ENCODE measurements at regions not wholly inside any gene's neighbourhood (a gene's known extent, or its start where the extent isn't known, plus 50 kb on each side); places are given as distances from the start of the nearest gene placed in this dataset.

DNA sequence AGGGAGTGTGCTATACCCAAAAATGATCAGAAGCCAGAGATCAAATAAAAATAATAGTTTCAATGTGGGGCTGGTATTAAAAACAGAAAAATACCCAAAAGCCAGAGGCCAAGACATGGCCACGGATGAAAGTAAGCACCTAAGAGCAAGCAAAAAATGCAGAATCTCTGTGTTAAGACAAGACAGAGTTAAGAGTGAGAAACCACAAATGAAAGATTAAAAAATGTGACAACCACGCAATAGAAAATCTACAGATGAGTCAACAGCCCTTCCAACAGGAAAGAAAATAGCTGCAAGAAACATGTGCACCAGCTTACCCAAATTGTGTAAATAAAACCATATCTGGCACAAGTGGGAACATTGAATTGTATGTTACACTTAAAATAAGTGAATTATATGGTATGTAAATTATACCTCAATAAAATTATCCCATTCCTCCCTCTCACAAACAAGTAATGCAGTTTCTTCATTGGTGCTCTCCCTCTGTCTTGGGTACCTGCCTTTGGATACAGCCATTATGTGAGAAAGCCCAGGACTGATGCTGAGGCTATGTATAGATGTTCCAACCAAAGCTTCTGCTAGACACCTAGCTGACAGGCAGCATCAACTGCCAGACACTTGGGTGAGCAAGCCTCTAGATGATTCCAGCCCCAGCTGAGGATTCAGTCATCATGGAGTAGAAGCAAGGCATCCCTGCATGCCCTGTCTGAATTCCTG, 55.3 kb upstream of the UFL1 start:
- no peak overlapping the region for H3K23ac ChIP-seq (ENCODE audit: insufficient read length)
- H3K27me3 ChIP-seq (replicated peaks in 1 of 4; ENCODE audit: control insufficient read depth in 3 of 4, extremely low read depth in 1 of 4, insufficient read depth in 3 of 4, low read length in 3 of 4), result no peaks in the 10 kb centered on the region
- no peaks in the 10 kb centered on the region for H4K20me1 ChIP-seq (replicated peaks in 1 of 2; ENCODE audit: control insufficient read depth in 1 of 2, insufficient read depth in 2 of 2, low read length in 2 of 2)
- no peak overlapping the region for H4K8ac ChIP-seq (ENCODE audit: extremely low read depth, insufficient read depth, low read length)
- no peaks in the 10 kb centered on the region for H3K36me3 ChIP-seq (ENCODE audit: control insufficient read depth in 2 of 4, insufficient read depth in 4 of 4, low read length in 3 of 4)
- no peak overlapping the region for H3K14ac ChIP-seq (ENCODE audit: insufficient read length)
- H3K23me2 ChIP-seq (ENCODE audit: low read depth, low read length), result peaks cover 2% of the 10 kb centered on the region
- H3K4me1 ChIP-seq (replicated peaks in 1 of 4; ENCODE audit: control insufficient read depth in 3 of 4, insufficient read depth in 4 of 4, low read length in 3 of 4), result no peaks in the 10 kb centered on the region
- H3K9ac ChIP-seq (replicated peaks in 1 of 4; ENCODE audit: extremely low read depth in 1 of 4, low read depth in 3 of 4, low read length in 3 of 4), result no peak overlapping the region
- H4K91ac ChIP-seq (replicated peaks; ENCODE audit: insufficient read length, low read length), result no peak overlapping the region
- POLR2A ChIA-PET (ENCODE audit: partially characterized antibody), result interaction anchor here (0.8 to 1.0 kb wide), 2 partner anchors 9 to 60 kb away, joined by 3 read pairs; no protein-coding TSS in a partner anchor
- H2AFZ ChIP-seq (ENCODE audit: low read length), result no peak overlapping the region
- H3K56ac ChIP-seq (replicated peaks; ENCODE audit: insufficient read length, low read depth, low read length), result no peak overlapping the region
- TF ChIP-seq FOSL1 (IDR thresholded peaks at IDR 0.05; ENCODE audit: insufficient read depth, low read depth, low read length) (no peak), EGR1 (IDR thresholded peaks at IDR 0.05; ENCODE audit: borderline replicate concordance, low read depth, low read length) (no peak), SAP30 (IDR thresholded peaks at IDR 0.05; ENCODE audit: insufficient read depth, insufficient replicate concordance, low read length) (no peak), KDM1A (IDR thresholded peaks at IDR 0.05; ENCODE audit: borderline replicate concordance, low read length) (no peak), CBX5 (IDR thresholded peaks at IDR 0.05; ENCODE audit: low read depth, low read length) (no peak), SP4 (IDR thresholded peaks at IDR 0.05; ENCODE audit: low read length) (no peak), ZNF274 (IDR thresholded peaks at IDR 0.05; ENCODE audit: borderline replicate concordance, extremely low read depth, low read length) (no peak), SP2 (IDR thresholded peaks at IDR 0.05; ENCODE audit: low read length) (no peak), POLR2A (IDR thresholded peaks at IDR 0.05; ENCODE audit: control extremely low read depth in 1 of 2, low read depth in 2 of 2, low read length in 2 of 2) (no peak)
- H3K4me2 ChIP-seq (ENCODE audit: insufficient read depth in 1 of 2, low read depth in 2 of 2, low read length in 2 of 2), result no peak overlapping the region
- H3K79me2 ChIP-seq (ENCODE audit: control insufficient read depth in 1 of 2, insufficient read depth in 2 of 2, low read length in 2 of 2), result no peaks in the 10 kb centered on the region
- H2BK5ac ChIP-seq (ENCODE audit: low read depth, low read length), result no peak overlapping the region
- no peak overlapping the region for H2BK120ac ChIP-seq (replicated peaks; ENCODE audit: low read depth, low read length)
- FAIRE-seq (no peak), DNase-seq (ENCODE audit: low read depth in 1 of 2, low spot score in 2 of 2) (no peak)
- 94% methylated on average over 2 of the region's 2 CpGs; no CpG with 5 or more reads in 1 of the 2 experiments for WGBS, 2 experiments (ENCODE audit: extremely low coverage in 1 of 2, insufficient coverage in 1 of 2, insufficient read length in 1 of 2, insufficient replicate concordance in 2 of 2, low coverage in 1 of 2, low lambda C conversion rate in 2 of 2, missing lambda C conversion rate in 1 of 2)
- H3K79me1 ChIP-seq (ENCODE audit: low read depth, low read length), result no peaks in the 10 kb centered on the region
- no peak overlapping the region for H3K18ac ChIP-seq (ENCODE audit: extremely low read depth, low read length)
- no peak overlapping the region for H3K4ac ChIP-seq (replicated peaks; ENCODE audit: insufficient read length, low read depth, low read length)
- H2BK15ac ChIP-seq (ENCODE audit: low read length), result no peak overlapping the region
- no peak overlapping the region for H2BK12ac ChIP-seq (ENCODE audit: low read depth, low read length)
- no peaks in the 10 kb centered on the region for H3K9me3 ChIP-seq (ENCODE audit: insufficient read depth in 2 of 2, low read depth in 1 of 2, low read length in 1 of 2)
- no peak overlapping the region for H3K4me3 ChIP-seq (ENCODE audit: extremely low read depth in 1 of 4, insufficient read depth in 2 of 4, low read depth in 3 of 4, low read length in 4 of 4)
- H4K5ac ChIP-seq (ENCODE audit: insufficient read length, low read depth, low read length), result no peak overlapping the region
- no peak overlapping the region for H2AK5ac ChIP-seq (ENCODE audit: low read depth, low read length)
- no peak overlapping the region for H3K27ac ChIP-seq (ENCODE audit: low read depth, low read length)
- CTCF ChIA-PET (ENCODE audit: partially characterized antibody), result interaction anchor here (0.8 to 2.9 kb wide), 5 partner anchors 13 to 589 kb away, joined by 3 to 12 read pairs (median 4); no protein-coding TSS in a partner anchor
- H2BK20ac ChIP-seq (ENCODE audit: low read length), result no peak overlapping the region
